ENCODE measurements at regions not wholly inside any gene's neighbourhood (a gene's known extent, or its start where the extent isn't known, plus 50 kb on each side); places are given as distances from the start of the nearest gene placed in this dataset.

DNA sequence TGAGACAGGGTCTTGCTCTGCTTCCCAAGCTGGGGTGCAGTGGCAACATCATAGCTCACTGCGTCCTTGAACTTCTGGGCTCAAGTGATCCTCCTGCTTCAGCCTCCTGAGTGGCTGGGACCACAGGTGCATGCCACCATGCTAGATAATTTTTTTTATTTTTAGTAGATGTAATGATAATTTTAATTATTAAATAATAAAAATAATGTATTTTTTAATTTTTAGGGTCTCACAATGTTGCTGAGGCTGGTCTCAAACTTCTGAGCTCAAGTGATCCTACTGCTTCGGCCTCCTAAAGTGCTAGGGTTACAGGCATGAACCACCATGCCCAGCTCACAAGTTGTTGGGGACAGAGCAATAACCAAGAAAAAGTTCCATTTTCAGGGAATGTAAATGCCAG, 138.0 kb upstream of the RALGAPA2 start:
- intact Hi-C loops (cut with micrococcal nuclease; ENCODE audit: unreplicated experiment) (no loop called here), in situ Hi-C loops (cut with HindIII; ENCODE audit: extremely low pct_ligation_motif_present, low pct_unique_long_range_greater_than_20kb) (no loop called here)
- H4K20me1 ChIP-seq (ENCODE audit: insufficient read depth, low read length) = no peaks in the 10 kb centered on the region
- no peak overlapping the region for H3K9ac ChIP-seq (ENCODE audit: insufficient read depth, low read depth, low read length)
- H3K4me1 ChIP-seq (ENCODE audit: insufficient read depth, low read length) = no peaks in the 10 kb centered on the region
- POLR2A ChIA-PET = no interaction called here
- FAIRE-seq = no peak
- CTCF ChIA-PET (ENCODE audit: low intra/inter-chr PET ratio, low total read pairs) = no interaction called here
- no peaks in the 10 kb centered on the region; the same call in 1 of the 2 replicates for H3K9me3 ChIP-seq (ENCODE audit: low read length)
- no TSS peak for BruUV-seq (replicated peaks)
- TF ChIP-seq, protein P1, sequence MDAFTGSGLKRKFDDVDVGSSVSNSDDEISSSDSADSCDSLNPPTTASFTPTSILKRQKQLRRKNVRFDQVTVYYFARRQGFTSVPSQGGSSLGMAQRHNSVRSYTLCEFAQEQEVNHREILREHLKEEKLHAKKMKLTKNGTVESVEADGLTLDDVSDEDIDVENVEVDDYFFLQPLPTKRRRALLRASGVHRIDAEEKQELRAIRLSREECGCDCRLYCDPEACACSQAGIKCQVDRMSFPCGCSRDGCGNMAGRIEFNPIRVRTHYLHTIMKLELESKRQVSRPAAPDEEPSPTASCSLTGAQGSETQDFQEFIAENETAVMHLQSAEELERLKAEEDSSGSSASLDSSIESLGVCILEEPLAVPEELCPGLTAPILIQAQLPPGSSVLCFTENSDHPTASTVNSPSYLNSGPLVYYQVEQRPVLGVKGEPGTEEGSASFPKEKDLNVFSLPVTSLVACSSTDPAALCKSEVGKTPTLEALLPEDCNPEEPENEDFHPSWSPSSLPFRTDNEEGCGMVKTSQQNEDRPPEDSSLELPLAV (CRISPR knock-in tag; conservative IDR thresholded peaks at IDR 0.05; ENCODE audit: low read depth) = no peak
- TF ChIP-seq, protein P2, sequence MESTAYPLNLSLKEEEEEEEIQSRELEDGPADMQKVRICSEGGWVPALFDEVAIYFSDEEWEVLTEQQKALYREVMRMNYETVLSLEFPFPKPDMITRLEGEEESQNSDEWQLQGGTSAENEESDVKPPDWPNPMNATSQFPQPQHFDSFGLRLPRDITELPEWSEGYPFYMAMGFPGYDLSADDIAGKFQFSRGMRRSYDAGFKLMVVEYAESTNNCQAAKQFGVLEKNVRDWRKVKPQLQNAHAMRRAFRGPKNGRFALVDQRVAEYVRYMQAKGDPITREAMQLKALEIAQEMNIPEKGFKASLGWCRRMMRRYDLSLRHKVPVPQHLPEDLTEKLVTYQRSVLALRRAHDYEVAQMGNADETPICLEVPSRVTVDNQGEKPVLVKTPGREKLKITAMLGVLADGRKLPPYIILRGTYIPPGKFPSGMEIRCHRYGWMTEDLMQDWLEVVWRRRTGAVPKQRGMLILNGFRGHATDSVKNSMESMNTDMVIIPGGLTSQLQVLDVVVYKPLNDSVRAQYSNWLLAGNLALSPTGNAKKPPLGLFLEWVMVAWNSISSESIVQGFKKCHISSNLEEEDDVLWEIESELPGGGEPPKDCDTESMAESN (CRISPR knock-in tag; conservative IDR thresholded peaks at IDR 0.05) = no peak
- TF ChIP-seq, protein P3, sequence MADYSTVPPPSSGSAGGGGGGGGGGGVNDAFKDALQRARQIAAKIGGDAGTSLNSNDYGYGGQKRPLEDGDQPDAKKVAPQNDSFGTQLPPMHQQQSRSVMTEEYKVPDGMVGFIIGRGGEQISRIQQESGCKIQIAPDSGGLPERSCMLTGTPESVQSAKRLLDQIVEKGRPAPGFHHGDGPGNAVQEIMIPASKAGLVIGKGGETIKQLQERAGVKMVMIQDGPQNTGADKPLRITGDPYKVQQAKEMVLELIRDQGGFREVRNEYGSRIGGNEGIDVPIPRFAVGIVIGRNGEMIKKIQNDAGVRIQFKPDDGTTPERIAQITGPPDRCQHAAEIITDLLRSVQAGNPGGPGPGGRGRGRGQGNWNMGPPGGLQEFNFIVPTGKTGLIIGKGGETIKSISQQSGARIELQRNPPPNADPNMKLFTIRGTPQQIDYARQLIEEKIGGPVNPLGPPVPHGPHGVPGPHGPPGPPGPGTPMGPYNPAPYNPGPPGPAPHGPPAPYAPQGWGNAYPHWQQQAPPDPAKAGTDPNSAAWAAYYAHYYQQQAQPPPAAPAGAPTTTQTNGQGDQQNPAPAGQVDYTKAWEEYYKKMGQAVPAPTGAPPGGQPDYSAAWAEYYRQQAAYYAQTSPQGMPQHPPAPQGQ (CRISPR knock-in tag; IDR thresholded peaks at IDR 0.05; ENCODE audit: borderline replicate concordance) = no peak
- no peak for DNase-seq (ENCODE audit: low spot score)
- no peak overlapping the region for H3K4me2 ChIP-seq (ENCODE audit: low read depth, low read length)
- H3K36me3 ChIP-seq (replicated peaks in 1 of 2; ENCODE audit: control insufficient read depth in 1 of 2, insufficient read depth in 2 of 2, low read length in 2 of 2) = no peaks in the 10 kb centered on the region
- peaks cover 3 to 31% of the 10 kb centered on the region in 2 experiments; a peak in 4 of 5 replicates for H3K27me3 ChIP-seq (ENCODE audit: control insufficient read depth in 1 of 2, insufficient read depth in 2 of 2, low read length in 2 of 2)
- no peaks in the 10 kb centered on the region for H3K79me2 ChIP-seq (ENCODE audit: insufficient read depth, low read length)
- H2AFZ ChIP-seq (ENCODE audit: low read length) = no peak overlapping the region
- 31% methylated on average over 2 of the region's 2 CpGs for WGBS (ENCODE audit: low lambda C conversion rate)
- H3K4me3 ChIP-seq (replicated peaks in 1 of 3; ENCODE audit: insufficient read depth in 1 of 3, low read depth in 2 of 3, low read length in 3 of 3) = no peak overlapping the region
- ATAC-seq = no peak
- H3K27ac ChIP-seq (ENCODE audit: extremely low read length, insufficient read depth, low read length) = no peak overlapping the region
